ENCODE measurements at regions not wholly inside any gene's neighbourhood (a gene's known extent, or its start where the extent isn't known, plus 50 kb on each side); places are given as distances from the start of the nearest gene placed in this dataset.

DNA sequence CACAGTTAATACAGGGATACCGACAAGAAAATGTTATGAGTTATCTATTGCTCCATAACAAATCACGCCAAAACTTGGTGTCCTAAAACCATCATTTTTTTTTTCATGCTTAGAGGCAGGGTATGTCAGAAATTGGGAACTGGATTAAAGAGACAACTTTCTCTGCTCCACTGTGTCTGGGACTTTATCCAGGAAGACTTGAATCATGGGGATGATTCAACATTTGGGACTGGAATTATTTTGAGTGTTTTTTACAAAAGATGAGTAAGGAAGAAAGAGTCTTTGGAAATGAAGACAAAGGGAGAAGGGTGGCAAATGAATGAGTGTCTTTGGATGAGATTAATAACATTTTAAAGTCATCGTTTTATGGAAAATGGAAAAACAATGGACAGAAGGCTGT lies 1883.7 kb upstream of the C9orf72 start:
- BruUV-seq (replicated peaks), result no TSS peak
- ATAC-seq (ENCODE audit: low read depth) (no peak), DNase-seq (no peak)
- H3K18ac ChIP-seq (ENCODE audit: low read depth, low read length), result no peak overlapping the region
- dilution Hi-C loops (cut with HindIII; ENCODE audit: low sequenced_read_pairs, unreplicated experiment), result no loop called here
- no peak overlapping the region for H2BK15ac ChIP-seq (ENCODE audit: low read depth, low read length)
- no peak overlapping the region for H4K5ac ChIP-seq (ENCODE audit: low read depth, low read length)
- H2BK120ac ChIP-seq (ENCODE audit: low read depth, low read length), result no peak overlapping the region
- H2BK20ac ChIP-seq (ENCODE audit: low read depth, low read length), result no peak overlapping the region
- no peak overlapping the region for H4K91ac ChIP-seq (ENCODE audit: insufficient read depth, low read depth, low read length)
- no peak overlapping the region for H4K8ac ChIP-seq (ENCODE audit: low read depth in 2 of 2, low read length in 2 of 2)
- no peaks in the 10 kb centered on the region for H4K20me1 ChIP-seq (ENCODE audit: insufficient read depth, low read length)
- H3K14ac ChIP-seq (replicated peaks; ENCODE audit: low read depth, low read length), result no peak overlapping the region
- ChIA-PET CTCF (no interaction called here), POLR2A (ENCODE audit: unreplicated experiment) (no interaction called here)
- no peaks in the 10 kb centered on the region for H3K9me3 ChIP-seq (ENCODE audit: control insufficient read depth, insufficient read depth, low read length)
- no peaks in the 10 kb centered on the region for H3K27me3 ChIP-seq (ENCODE audit: control insufficient read depth, insufficient read depth, low read length)
- no peaks in the 10 kb centered on the region for H3K79me1 ChIP-seq (ENCODE audit: low read depth in 1 of 2, low read length in 2 of 2)
- H2BK5ac ChIP-seq (ENCODE audit: low read depth, low read length, poor library complexity, severe bottlenecking), result no peak overlapping the region
- H3K4me2 ChIP-seq (ENCODE audit: low read depth, low read length), result no peak overlapping the region
- no peaks in the 10 kb centered on the region for H3K36me3 ChIP-seq (ENCODE audit: control insufficient read depth, insufficient read depth, low read length)
- no peak overlapping the region for H3K4me3 ChIP-seq (ENCODE audit: insufficient read depth, low read depth, low read length)
- no peak overlapping the region for H2AFZ ChIP-seq (replicated peaks; ENCODE audit: low read length, poor library complexity)
- no peak overlapping the region for H2AK9ac ChIP-seq (replicated peaks; ENCODE audit: low read depth, low read length, poor library complexity)
- TF ChIP-seq CHD1 (IDR thresholded peaks at IDR 0.05; ENCODE audit: low read depth, low read length), result no peak
- TF ChIP-seq RCOR1 (IDR thresholded peaks at IDR 0.05; ENCODE audit: insufficient replicate concordance, low read length), result no peak
- no peak for TF ChIP-seq CEBPB (IDR thresholded peaks at IDR 0.05; ENCODE audit: low read depth, low read length)
- TF ChIP-seq, protein P1, sequence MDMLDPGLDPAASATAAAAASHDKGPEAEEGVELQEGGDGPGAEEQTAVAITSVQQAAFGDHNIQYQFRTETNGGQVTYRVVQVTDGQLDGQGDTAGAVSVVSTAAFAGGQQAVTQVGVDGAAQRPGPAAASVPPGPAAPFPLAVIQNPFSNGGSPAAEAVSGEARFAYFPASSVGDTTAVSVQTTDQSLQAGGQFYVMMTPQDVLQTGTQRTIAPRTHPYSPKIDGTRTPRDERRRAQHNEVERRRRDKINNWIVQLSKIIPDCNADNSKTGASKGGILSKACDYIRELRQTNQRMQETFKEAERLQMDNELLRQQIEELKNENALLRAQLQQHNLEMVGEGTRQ (IDR thresholded peaks at IDR 0.05; ENCODE audit: low read depth, low read length), result no peak
- no peak for TF ChIP-seq SMC3 (IDR thresholded peaks at IDR 0.05; ENCODE audit: low read depth, low read length)
- no peak for TF ChIP-seq NFE2L2 (IDR thresholded peaks at IDR 0.05; ENCODE audit: low read depth, low read length)
- no peak for TF ChIP-seq RAD21 (IDR thresholded peaks at IDR 0.05; ENCODE audit: low read length)
- no peak for TF ChIP-seq MAZ (IDR thresholded peaks at IDR 0.05; ENCODE audit: borderline replicate concordance, low read depth, low read length)
- TF ChIP-seq BHLHE40 (IDR thresholded peaks at IDR 0.05; ENCODE audit: low read depth, low read length), result no peak
- no peak for TF ChIP-seq MAFK (IDR thresholded peaks at IDR 0.05; ENCODE audit: low read depth, low read length)
- TF ChIP-seq, protein P2, sequence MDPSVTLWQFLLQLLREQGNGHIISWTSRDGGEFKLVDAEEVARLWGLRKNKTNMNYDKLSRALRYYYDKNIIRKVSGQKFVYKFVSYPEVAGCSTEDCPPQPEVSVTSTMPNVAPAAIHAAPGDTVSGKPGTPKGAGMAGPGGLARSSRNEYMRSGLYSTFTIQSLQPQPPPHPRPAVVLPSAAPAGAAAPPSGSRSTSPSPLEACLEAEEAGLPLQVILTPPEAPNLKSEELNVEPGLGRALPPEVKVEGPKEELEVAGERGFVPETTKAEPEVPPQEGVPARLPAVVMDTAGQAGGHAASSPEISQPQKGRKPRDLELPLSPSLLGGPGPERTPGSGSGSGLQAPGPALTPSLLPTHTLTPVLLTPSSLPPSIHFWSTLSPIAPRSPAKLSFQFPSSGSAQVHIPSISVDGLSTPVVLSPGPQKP (IDR thresholded peaks at IDR 0.05; ENCODE audit: borderline replicate concordance, low read depth, low read length), result no peak
- TF ChIP-seq, protein P3, sequence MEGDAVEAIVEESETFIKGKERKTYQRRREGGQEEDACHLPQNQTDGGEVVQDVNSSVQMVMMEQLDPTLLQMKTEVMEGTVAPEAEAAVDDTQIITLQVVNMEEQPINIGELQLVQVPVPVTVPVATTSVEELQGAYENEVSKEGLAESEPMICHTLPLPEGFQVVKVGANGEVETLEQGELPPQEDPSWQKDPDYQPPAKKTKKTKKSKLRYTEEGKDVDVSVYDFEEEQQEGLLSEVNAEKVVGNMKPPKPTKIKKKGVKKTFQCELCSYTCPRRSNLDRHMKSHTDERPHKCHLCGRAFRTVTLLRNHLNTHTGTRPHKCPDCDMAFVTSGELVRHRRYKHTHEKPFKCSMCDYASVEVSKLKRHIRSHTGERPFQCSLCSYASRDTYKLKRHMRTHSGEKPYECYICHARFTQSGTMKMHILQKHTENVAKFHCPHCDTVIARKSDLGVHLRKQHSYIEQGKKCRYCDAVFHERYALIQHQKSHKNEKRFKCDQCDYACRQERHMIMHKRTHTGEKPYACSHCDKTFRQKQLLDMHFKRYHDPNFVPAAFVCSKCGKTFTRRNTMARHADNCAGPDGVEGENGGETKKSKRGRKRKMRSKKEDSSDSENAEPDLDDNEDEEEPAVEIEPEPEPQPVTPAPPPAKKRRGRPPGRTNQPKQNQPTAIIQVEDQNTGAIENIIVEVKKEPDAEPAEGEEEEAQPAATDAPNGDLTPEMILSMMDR (conservative IDR thresholded peaks at IDR 0.05; ENCODE audit: low read depth, low read length), result no peak
- no peak for TF ChIP-seq FOS (IDR thresholded peaks at IDR 0.05; ENCODE audit: low read depth, low read length)
- TF ChIP-seq RFX5 (IDR thresholded peaks at IDR 0.05; ENCODE audit: low read depth, low read length), result no peak
- TF ChIP-seq POLR2A (IDR thresholded peaks at IDR 0.05; ENCODE audit: low read depth, low read length), result no peak
- TF ChIP-seq MXI1 (IDR thresholded peaks at IDR 0.05; ENCODE audit: borderline replicate concordance, low read depth, low read length), result no peak
- no peaks in the 10 kb centered on the region for H3K4me1 ChIP-seq (ENCODE audit: control insufficient read depth, insufficient read depth, low read length)
- H3K9me1 ChIP-seq (ENCODE audit: insufficient read depth, low read length), result no peaks in the 10 kb centered on the region
- intact Hi-C loops (cut with micrococcal nuclease), result no loop called here
- no peak overlapping the region for H3K56ac ChIP-seq (ENCODE audit: extremely low read depth, insufficient read depth, low read length)
- no peak overlapping the region for H3K4ac ChIP-seq (ENCODE audit: low read depth, low read length)
- no peak overlapping the region for H2AK5ac ChIP-seq (ENCODE audit: low read depth, low read length)
- in situ Hi-C loops (cut with MboI; ENCODE audit: low sequenced_read_pairs), result no loop called here
- no peak overlapping the region for H3K27ac ChIP-seq (ENCODE audit: insufficient read depth, low read length)
- no CpG with 5 or more reads among the region's 3 CpGs for WGBS, 2 experiments (ENCODE audit: extremely low coverage in 2 of 2, insufficient read length in 1 of 2)
- no peak overlapping the region for H3K9ac ChIP-seq (ENCODE audit: low read depth, low read length)
- H3K23ac ChIP-seq (ENCODE audit: low read depth, low read length), result no peak overlapping the region
